Gastroesophageal sphincter (tissue), 3 donors: ENCODE measurements at regions not wholly inside any gene's neighbourhood (a gene's known extent, or its start where the extent isn't known, plus 50 kb on each side); places are given as distances from the start of the nearest gene placed in this dataset.

ENCODE experiments used
- EP300 ChIP-seq: sonication (generic); formaldehyde crosslinking; IDR thresholded peaks from one replicate; pipeline ENCODE4 v1.6.1; 2017; ENCODE audit warnings: antibody characterized with exemption, mild to moderate bottlenecking
- POLR2A ChIP-seq, 2 donors: fragments of 450-650 bp; IDR thresholded peaks; one replicate each; pipeline ENCODE4 v1.6.1; 2017; ENCODE audit warnings: antibody characterized with exemption in 2 of 2, mild to moderate bottlenecking in 2 of 2, moderate library complexity in 1 of 2
- POLR2AphosphoS5 ChIP-seq: sonication (generic); formaldehyde crosslinking; IDR thresholded peaks from one replicate; pipeline ENCODE4 v1.6.1; 2017; ENCODE audit warnings: antibody characterized with exemption
- TF ChIP-seq, protein P1 (sequence below), 4 experiments: fragments of 200-600 bp in 2 of 4; fragments of 450-650 bp in 2 of 4; sonication (generic) in 1 of 4; IDR thresholded peaks; one replicate each; pipeline ENCODE4 v1.5.1; 2017 to 2019; ENCODE audit warnings: antibody characterized with exemption in 4 of 4, mild to moderate bottlenecking in 2 of 4, moderate library complexity in 2 of 4

DNA sequence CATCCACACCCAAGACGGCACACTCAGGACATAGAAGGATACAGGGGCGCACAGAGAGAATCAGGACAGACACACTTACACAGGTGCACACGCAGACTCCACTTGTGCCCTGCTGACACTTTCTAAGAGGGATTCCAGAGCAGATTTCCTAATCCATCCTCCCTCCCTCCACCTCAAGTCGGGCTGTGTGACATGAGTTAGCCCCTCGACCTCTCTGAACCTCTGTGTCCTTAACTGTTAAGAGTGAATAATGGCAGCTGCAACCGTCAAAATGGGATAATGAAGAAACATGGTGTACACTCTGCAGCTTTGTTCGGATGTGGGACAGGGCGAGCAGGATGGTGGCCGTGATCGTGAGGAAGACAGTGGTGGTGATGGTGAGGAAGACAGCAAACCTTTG, 100.1 kb downstream of the CPN2 start:
- TF ChIP-seq, protein P1, sequence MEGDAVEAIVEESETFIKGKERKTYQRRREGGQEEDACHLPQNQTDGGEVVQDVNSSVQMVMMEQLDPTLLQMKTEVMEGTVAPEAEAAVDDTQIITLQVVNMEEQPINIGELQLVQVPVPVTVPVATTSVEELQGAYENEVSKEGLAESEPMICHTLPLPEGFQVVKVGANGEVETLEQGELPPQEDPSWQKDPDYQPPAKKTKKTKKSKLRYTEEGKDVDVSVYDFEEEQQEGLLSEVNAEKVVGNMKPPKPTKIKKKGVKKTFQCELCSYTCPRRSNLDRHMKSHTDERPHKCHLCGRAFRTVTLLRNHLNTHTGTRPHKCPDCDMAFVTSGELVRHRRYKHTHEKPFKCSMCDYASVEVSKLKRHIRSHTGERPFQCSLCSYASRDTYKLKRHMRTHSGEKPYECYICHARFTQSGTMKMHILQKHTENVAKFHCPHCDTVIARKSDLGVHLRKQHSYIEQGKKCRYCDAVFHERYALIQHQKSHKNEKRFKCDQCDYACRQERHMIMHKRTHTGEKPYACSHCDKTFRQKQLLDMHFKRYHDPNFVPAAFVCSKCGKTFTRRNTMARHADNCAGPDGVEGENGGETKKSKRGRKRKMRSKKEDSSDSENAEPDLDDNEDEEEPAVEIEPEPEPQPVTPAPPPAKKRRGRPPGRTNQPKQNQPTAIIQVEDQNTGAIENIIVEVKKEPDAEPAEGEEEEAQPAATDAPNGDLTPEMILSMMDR (IDR thresholded peaks at IDR 0.05) = no peak
- TF ChIP-seq EP300 = no peak
- no peak for TF ChIP-seq POLR2A (IDR thresholded peaks at IDR 0.05)
- TF ChIP-seq POLR2AphosphoS5 = no peak
